PFSK-1 (cell line): ENCODE measurements at regions not wholly inside any gene's neighbourhood (a gene's known extent, or its start where the extent isn't known, plus 50 kb on each side); places are given as distances from the start of the nearest gene placed in this dataset.

Experiments used
- POLR2AphosphoS5 ChIP-seq: IDR thresholded peaks from 2 replicates; pipeline ENCODE4 v1.6.1; 2012; ENCODE audit warnings: low read depth, mild to moderate bottlenecking, control low read depth, low read length, moderate library complexity
- REST ChIP-seq, 2 experiments: IDR thresholded peaks; 2 replicates each; pipeline versions ENCODE4 v1.6.1 to v1.8.0; 2011 to 2012; ENCODE audit warnings: low read depth in 2 of 2, low read length in 2 of 2, control low read depth in 1 of 2, inconsistent platforms in 1 of 2, mild to moderate bottlenecking in 1 of 2, moderate library complexity in 1 of 2; ENCODE audit not compliant: insufficient read depth in 1 of 2
- SIN3A ChIP-seq: IDR thresholded peaks from 2 replicates; pipeline ENCODE4 v1.6.1; 2012; ENCODE audit warnings: mild to moderate bottlenecking, low read length, moderate library complexity, borderline replicate concordance; ENCODE audit not compliant: insufficient read depth
- TAF1 ChIP-seq: IDR thresholded peaks from 2 replicates; pipeline ENCODE4 v1.6.1; 2012; ENCODE audit warnings: low read length, control low read depth, borderline replicate concordance; ENCODE audit not compliant: insufficient read depth

GRCh38 chr3:3918763-3919162 lies 119.5 kb downstream of the LRRN1 start:
- TF ChIP-seq POLR2AphosphoS5, result no peak
- no peak for TF ChIP-seq TAF1
- TF ChIP-seq SIN3A, result no peak
- TF ChIP-seq REST (IDR thresholded peaks at IDR 0.05; ENCODE audit: insufficient read depth in 1 of 2, low read depth in 2 of 2, low read length in 2 of 2), result no peak
